MM.1S (cell line): ENCODE measurements at regions not wholly inside any gene's neighbourhood (a gene's known extent, or its start where the extent isn't known, plus 50 kb on each side); places are given as distances from the start of the nearest gene placed in this dataset.

Experiments used
- CTCF ChIP-seq: fragments of 300-600 bp; sonication (generic); IDR thresholded peaks from 2 replicates; pipeline ENCODE4 v1.5.1; 2016; ENCODE audit warnings: antibody characterized with exemption, low read length, mixed read lengths
- EZH2 ChIP-seq: fragments of 300-600 bp; sonication (generic); optimal IDR thresholded peaks from 2 replicates; pipeline ENCODE3; 2017; ENCODE audit warnings: low read depth, mild to moderate bottlenecking, antibody characterized with exemption, low read length, mixed read lengths
- EZH2phosphoT487 ChIP-seq: fragments of 300-600 bp; sonication (generic); IDR thresholded peaks from 2 replicates; pipeline ENCODE4 v1.6.1; 2018; ENCODE audit warnings: antibody characterized with exemption, low read length

GRCh38 chr2:133780997-133781513, 212.8 kb upstream of the NCKAP5 start:
- no peak for TF ChIP-seq CTCF
- TF ChIP-seq EZH2: no peak
- no peak for TF ChIP-seq EZH2phosphoT487
